ENCODE measurements at regions not wholly inside any gene's neighbourhood (a gene's known extent, or its start where the extent isn't known, plus 50 kb on each side); places are given as distances from the start of the nearest gene placed in this dataset.

- Histone ChIP-seq H3K4me3 (no peak overlapping the region), H3K27me3 (ENCODE audit: low read depth) (no peaks in the 10 kb centered on the region), H3K9me3 (no peaks in the 10 kb centered on the region; the same call in 1 of the 2 replicates), H3K36me3 (replicated peaks) (no peaks in the 10 kb centered on the region), H3K4me1 (peaks cover 14% of the 10 kb centered on the region)
- DNase-seq (ENCODE audit: low spot score in 2 of 2) = no peak
- in situ Hi-C loops (cut with MboI; ENCODE audit: low sequenced_read_pairs) = no loop called here
These were observed 165.9 kb downstream of the POLR2M start for GRCh38 chr15:57872281-57873030.

GRCh38 chr15:57873564-57874209, 167.2 kb downstream of the POLR2M start:
- in situ Hi-C loops (cut with MboI; ENCODE audit: low sequenced_read_pairs) = no loop called here
- peaks cover 14% of the 10 kb centered on the region for H3K4me1 ChIP-seq
- H3K9me3 ChIP-seq = no peaks in the 10 kb centered on the region; the same call in 1 of the 2 replicates
- no peak overlapping the region for H3K4me3 ChIP-seq
- H3K36me3 ChIP-seq (replicated peaks) = no peaks in the 10 kb centered on the region
- peak; percentile 15 to 48 for DNase-seq (ENCODE audit: low spot score in 2 of 2)
- no peaks in the 10 kb centered on the region for H3K27me3 ChIP-seq (ENCODE audit: low read depth)

- in situ Hi-C loops (cut with MboI; ENCODE audit: low sequenced_read_pairs) = no loop called here
- Histone ChIP-seq H3K27me3 (ENCODE audit: low read depth) (no peaks in the 10 kb centered on the region), H3K4me3 (no peak overlapping the region), H3K36me3 (replicated peaks) (no peaks in the 10 kb centered on the region), H3K9me3 (no peaks in the 10 kb centered on the region; the same call in 1 of the 2 replicates), H3K4me1 (peaks cover 14% of the 10 kb centered on the region)
- DNase-seq (ENCODE audit: low spot score in 2 of 2) = no peak
These were observed 168.8 kb downstream of the POLR2M start for GRCh38 chr15:57875347-57875746.

GRCh38 chr15:57878573-57878972, 172.1 kb downstream of the POLR2M start:
- H3K4me3 ChIP-seq = no peak overlapping the region
- H3K4me1 ChIP-seq = peaks cover 9% of the 10 kb centered on the region
- H3K27me3 ChIP-seq (ENCODE audit: low read depth) = no peaks in the 10 kb centered on the region
- H3K9me3 ChIP-seq = no peaks in the 10 kb centered on the region
- no peak for DNase-seq (ENCODE audit: low spot score in 2 of 2)
- in situ Hi-C loops (cut with MboI; ENCODE audit: low sequenced_read_pairs) = no loop called here
- no peaks in the 10 kb centered on the region for H3K36me3 ChIP-seq (replicated peaks)

- no peaks in the 10 kb centered on the region for H3K9me3 ChIP-seq
- H3K36me3 ChIP-seq (replicated peaks) = no peaks in the 10 kb centered on the region
- in situ Hi-C loops (cut with MboI; ENCODE audit: low sequenced_read_pairs) = no loop called here
- no peaks in the 10 kb centered on the region for H3K4me1 ChIP-seq
- no peak for DNase-seq (ENCODE audit: low spot score in 2 of 2)
- H3K27me3 ChIP-seq (ENCODE audit: low read depth) = no peaks in the 10 kb centered on the region
- no peak overlapping the region for H3K4me3 ChIP-seq
These were observed 174.8 kb downstream of the POLR2M start for GRCh38 chr15:57881361-57881760.

GRCh38 chr15:57881972-57882371, 175.5 kb downstream of the POLR2M start:
- DNase-seq (ENCODE audit: low spot score in 2 of 2) = no peak
- H3K4me1 ChIP-seq = no peaks in the 10 kb centered on the region
- H3K27me3 ChIP-seq (ENCODE audit: low read depth) = no peaks in the 10 kb centered on the region
- in situ Hi-C loops (cut with MboI; ENCODE audit: low sequenced_read_pairs) = no loop called here
- H3K9me3 ChIP-seq = no peaks in the 10 kb centered on the region
- H3K36me3 ChIP-seq (replicated peaks) = no peaks in the 10 kb centered on the region
- H3K4me3 ChIP-seq = no peak overlapping the region

GRCh38 chr15:57883701-57884100, 177.2 kb downstream of the POLR2M start:
- no peaks in the 10 kb centered on the region for H3K4me1 ChIP-seq
- no peaks in the 10 kb centered on the region for H3K27me3 ChIP-seq (ENCODE audit: low read depth)
- in situ Hi-C loops (cut with MboI; ENCODE audit: low sequenced_read_pairs) = no loop called here
- H3K36me3 ChIP-seq (replicated peaks) = no peaks in the 10 kb centered on the region
- no peak overlapping the region for H3K4me3 ChIP-seq
- H3K9me3 ChIP-seq = no peaks in the 10 kb centered on the region
- DNase-seq (ENCODE audit: low spot score in 2 of 2) = no peak

GRCh38 chr15:57884936-57885335, 178.4 kb downstream of the POLR2M start:
- H3K9me3 ChIP-seq = no peaks in the 10 kb centered on the region
- in situ Hi-C loops (cut with MboI; ENCODE audit: low sequenced_read_pairs) = no loop called here
- no peaks in the 10 kb centered on the region for H3K27me3 ChIP-seq (ENCODE audit: low read depth)
- H3K4me3 ChIP-seq = no peak overlapping the region
- no peak for DNase-seq (ENCODE audit: low spot score in 2 of 2)
- H3K36me3 ChIP-seq (replicated peaks) = no peaks in the 10 kb centered on the region
- H3K4me1 ChIP-seq = no peaks in the 10 kb centered on the region

- H3K9me3 ChIP-seq = no peaks in the 10 kb centered on the region
- H3K4me3 ChIP-seq = no peak overlapping the region
- in situ Hi-C loops (cut with MboI; ENCODE audit: low sequenced_read_pairs) = no loop called here
- H3K36me3 ChIP-seq (replicated peaks) = no peaks in the 10 kb centered on the region
- H3K27me3 ChIP-seq (ENCODE audit: low read depth) = no peaks in the 10 kb centered on the region
- H3K4me1 ChIP-seq = no peaks in the 10 kb centered on the region
- DNase-seq (ENCODE audit: low spot score in 2 of 2) = no peak
These were observed 178.9 kb downstream of the POLR2M start for GRCh38 chr15:57885435-57885834.

GRCh38 chr15:57887825-57888224, 177.7 kb downstream of the ALDH1A2 start:
- H3K27me3 ChIP-seq (ENCODE audit: low read depth) = no peaks in the 10 kb centered on the region
- in situ Hi-C loops (cut with MboI; ENCODE audit: low sequenced_read_pairs) = no loop called here
- no peaks in the 10 kb centered on the region for H3K36me3 ChIP-seq (replicated peaks)
- no peaks in the 10 kb centered on the region for H3K9me3 ChIP-seq
- H3K4me3 ChIP-seq = no peak overlapping the region
- H3K4me1 ChIP-seq = no peaks in the 10 kb centered on the region
- DNase-seq (ENCODE audit: low spot score in 2 of 2) = no peak

- no peak for DNase-seq (ENCODE audit: low spot score in 2 of 2)
- Histone ChIP-seq H3K27me3 (ENCODE audit: low read depth) (no peaks in the 10 kb centered on the region), H3K4me3 (no peak overlapping the region), H3K4me1 (no peaks in the 10 kb centered on the region), H3K9me3 (no peaks in the 10 kb centered on the region), H3K36me3 (replicated peaks) (no peaks in the 10 kb centered on the region)
- in situ Hi-C loops (cut with MboI; ENCODE audit: low sequenced_read_pairs) = no loop called here
These were observed 175.2 kb downstream of the ALDH1A2 start for GRCh38 chr15:57890351-57890750.

- Histone ChIP-seq H3K27me3 (ENCODE audit: low read depth) (no peaks in the 10 kb centered on the region), H3K4me3 (no peak overlapping the region), H3K9me3 (no peaks in the 10 kb centered on the region), H3K4me1 (no peaks in the 10 kb centered on the region), H3K36me3 (replicated peaks) (no peaks in the 10 kb centered on the region)
- in situ Hi-C loops (cut with MboI; ENCODE audit: low sequenced_read_pairs) = no loop called here
- DNase-seq (ENCODE audit: low spot score in 2 of 2) = no peak
These were observed 174.6 kb downstream of the ALDH1A2 start for GRCh38 chr15:57890878-57891277.

- in situ Hi-C loops (cut with MboI; ENCODE audit: low sequenced_read_pairs) = no loop called here
- Histone ChIP-seq H3K4me1 (no peaks in the 10 kb centered on the region), H3K27me3 (ENCODE audit: low read depth) (no peaks in the 10 kb centered on the region), H3K36me3 (replicated peaks) (no peaks in the 10 kb centered on the region), H3K4me3 (no peak overlapping the region), H3K9me3 (no peaks in the 10 kb centered on the region)
- DNase-seq (ENCODE audit: low spot score in 2 of 2) = no peak
These were observed 173.3 kb downstream of the ALDH1A2 start for GRCh38 chr15:57892181-57892580.

GRCh38 chr15:57893040-57893439, 172.5 kb downstream of the ALDH1A2 start:
- no peak for DNase-seq (ENCODE audit: low spot score in 2 of 2)
- no peaks in the 10 kb centered on the region for H3K4me1 ChIP-seq
- no peak overlapping the region for H3K4me3 ChIP-seq
- in situ Hi-C loops (cut with MboI; ENCODE audit: low sequenced_read_pairs) = no loop called here
- H3K36me3 ChIP-seq (replicated peaks) = no peaks in the 10 kb centered on the region
- no peaks in the 10 kb centered on the region for H3K27me3 ChIP-seq (ENCODE audit: low read depth)
- no peaks in the 10 kb centered on the region for H3K9me3 ChIP-seq

Data from HAP-1 (cell line).